Gastroesophageal sphincter (tissue), 4 donors: ENCODE measurements at regions not wholly inside any gene's neighbourhood (a gene's known extent, or its start where the extent isn't known, plus 50 kb on each side); places are given as distances from the start of the nearest gene placed in this dataset.

Source experiments
- ATAC-seq: fragments of 150-250 bp; one replicate; pipeline ENCODE4 v1.9.1; 2016; ENCODE audit warnings: mild to moderate bottlenecking, moderate library complexity
- H3K27ac ChIP-seq, 4 donors: fragments of 200-600 bp; sonication (generic) in 3 of 4; 1 replicate in 3 of 4; 2 replicates in 1 of 4; pipeline ENCODE4 v1.5.1; 2016 to 2019
- H3K27me3 ChIP-seq: fragments of 200-600 bp; sonication (generic); one replicate; pipeline ENCODE4 v1.5.1; 2019
- H3K36me3 ChIP-seq, 2 donors: fragments of 200-600 bp; sonication (generic); one replicate each; pipeline ENCODE4 v1.5.1; 2019; ENCODE audit warnings: control low read depth in 1 of 2
- H3K4me1 ChIP-seq, 3 donors: fragments of 200-600 bp; sonication (generic); 1 replicate in 2 of 3; 2 replicates in 1 of 3; pipeline ENCODE4 v1.5.1; 2016 to 2019; ENCODE audit warnings: control low read depth in 2 of 3
- H3K4me3 ChIP-seq, 2 donors: fragments of 200-600 bp; sonication (generic); one replicate each; pipeline ENCODE4 v1.5.1; 2019; ENCODE audit warnings: mild to moderate bottlenecking in 1 of 2, moderate library complexity in 1 of 2
- H3K9me3 ChIP-seq, 3 donors: fragments of 200-600 bp; sonication (generic); one replicate each; pipeline ENCODE4 v1.5.1; 2017 to 2019; ENCODE audit warnings: control low read depth in 2 of 3
- EP300 ChIP-seq: sonication (generic); formaldehyde crosslinking; IDR thresholded peaks from one replicate; pipeline ENCODE4 v1.6.1; 2017; ENCODE audit warnings: antibody characterized with exemption, mild to moderate bottlenecking
- POLR2A ChIP-seq, 2 donors: fragments of 450-650 bp; IDR thresholded peaks; one replicate each; pipeline ENCODE4 v1.6.1; 2017; ENCODE audit warnings: antibody characterized with exemption in 2 of 2, mild to moderate bottlenecking in 2 of 2, moderate library complexity in 1 of 2
- POLR2AphosphoS5 ChIP-seq: sonication (generic); formaldehyde crosslinking; IDR thresholded peaks from one replicate; pipeline ENCODE4 v1.6.1; 2017; ENCODE audit warnings: antibody characterized with exemption
- WGBS, 2 donors: methylation state at CpG; one replicate each; pipeline ENCODE4 v1.1.5; 2018; ENCODE audit warnings: low coverage in 1 of 2; 5-methylcytosine and 5-hydroxymethylcytosine counted together
- TF ChIP-seq, protein P1 (sequence below), 4 experiments: fragments of 200-600 bp in 2 of 4; fragments of 450-650 bp in 2 of 4; sonication (generic) in 1 of 4; IDR thresholded peaks; one replicate each; pipeline ENCODE4 v1.5.1; 2017 to 2019; ENCODE audit warnings: antibody characterized with exemption in 4 of 4, mild to moderate bottlenecking in 2 of 4, moderate library complexity in 2 of 4

DNA sequence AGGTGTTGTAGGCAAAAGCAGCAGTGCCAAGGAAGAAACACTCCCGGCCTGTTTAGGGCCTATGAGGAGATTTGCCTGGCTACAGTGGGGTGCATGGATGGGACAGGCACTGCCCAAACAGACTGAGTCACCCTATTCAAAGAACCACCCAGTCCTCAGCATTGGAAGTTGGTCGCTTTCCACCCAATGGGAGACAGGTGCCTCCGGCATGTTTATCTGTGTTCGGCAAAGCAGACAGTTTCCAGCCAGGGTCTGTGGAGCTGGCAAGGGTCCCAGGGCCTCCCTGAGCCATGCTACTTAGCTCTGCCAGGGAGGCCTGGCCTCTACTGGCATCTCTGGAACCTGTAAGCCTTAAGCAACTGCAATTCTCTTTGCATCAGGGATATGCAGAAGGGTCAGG, 165.1 kb upstream of the ATP6AP2 start:
- H3K27ac ChIP-seq: no peak overlapping the region

DNA sequence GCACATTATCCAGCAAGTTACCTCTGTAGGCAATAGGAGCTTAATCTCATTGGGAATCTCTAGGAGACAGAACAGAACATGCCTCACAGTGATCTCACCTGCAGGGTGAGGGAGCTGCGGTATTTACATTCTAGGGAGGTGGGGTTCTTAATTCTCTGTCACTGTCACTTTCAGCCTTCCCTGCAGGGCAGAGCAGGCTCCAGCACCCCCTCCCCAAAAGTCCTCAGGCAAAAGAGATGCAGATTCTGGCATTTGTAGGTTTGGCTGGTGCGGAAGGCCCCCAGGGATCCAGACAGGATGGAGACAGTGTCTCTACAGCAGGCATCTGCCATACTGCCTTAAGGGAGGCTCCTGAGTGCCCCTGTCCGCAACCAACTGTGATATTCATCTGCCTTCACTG, 166.4 kb upstream of the ATP6AP2 start:
- TF ChIP-seq POLR2A (IDR thresholded peaks at IDR 0.05): no peak
- TF ChIP-seq, protein P1, sequence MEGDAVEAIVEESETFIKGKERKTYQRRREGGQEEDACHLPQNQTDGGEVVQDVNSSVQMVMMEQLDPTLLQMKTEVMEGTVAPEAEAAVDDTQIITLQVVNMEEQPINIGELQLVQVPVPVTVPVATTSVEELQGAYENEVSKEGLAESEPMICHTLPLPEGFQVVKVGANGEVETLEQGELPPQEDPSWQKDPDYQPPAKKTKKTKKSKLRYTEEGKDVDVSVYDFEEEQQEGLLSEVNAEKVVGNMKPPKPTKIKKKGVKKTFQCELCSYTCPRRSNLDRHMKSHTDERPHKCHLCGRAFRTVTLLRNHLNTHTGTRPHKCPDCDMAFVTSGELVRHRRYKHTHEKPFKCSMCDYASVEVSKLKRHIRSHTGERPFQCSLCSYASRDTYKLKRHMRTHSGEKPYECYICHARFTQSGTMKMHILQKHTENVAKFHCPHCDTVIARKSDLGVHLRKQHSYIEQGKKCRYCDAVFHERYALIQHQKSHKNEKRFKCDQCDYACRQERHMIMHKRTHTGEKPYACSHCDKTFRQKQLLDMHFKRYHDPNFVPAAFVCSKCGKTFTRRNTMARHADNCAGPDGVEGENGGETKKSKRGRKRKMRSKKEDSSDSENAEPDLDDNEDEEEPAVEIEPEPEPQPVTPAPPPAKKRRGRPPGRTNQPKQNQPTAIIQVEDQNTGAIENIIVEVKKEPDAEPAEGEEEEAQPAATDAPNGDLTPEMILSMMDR (IDR thresholded peaks at IDR 0.05): no peak
- TF ChIP-seq POLR2AphosphoS5: no peak
- no peak for TF ChIP-seq EP300
- Histone ChIP-seq H3K36me3 (no peaks in the 10 kb centered on the region), H3K27ac (no peak overlapping the region), H3K4me3 (no peak overlapping the region), H3K4me1 (no peaks in the 10 kb centered on the region), H3K9me3 (no peaks in the 10 kb centered on the region), H3K27me3 (no peaks in the 10 kb centered on the region)
- 60 to 80% methylated on average over 1 to 2 of the region's 3 CpGs for WGBS, 2 donors
- no peak for ATAC-seq

More for the DNA sequence above, 165.1 kb upstream of the ATP6AP2 start:
- no peaks in the 10 kb centered on the region for H3K4me1 ChIP-seq
- H3K9me3 ChIP-seq: no peaks in the 10 kb centered on the region
- TF ChIP-seq, protein P1 (IDR thresholded peaks at IDR 0.05): no peak
- no peaks in the 10 kb centered on the region for H3K36me3 ChIP-seq
- no peak overlapping the region for H3K4me3 ChIP-seq
- no peaks in the 10 kb centered on the region for H3K27me3 ChIP-seq
- WGBS, 2 donors: 80 to 88% methylated on average over 1 of the region's 4 CpGs
- ATAC-seq: no peak

GRCh38 chrX:40411340-40412111, 169.2 kb upstream of the ATP6AP2 start:
- no peaks in the 10 kb centered on the region for H3K4me1 ChIP-seq
- 50 to 92% methylated on average over 2 to 7 of the region's 8 CpGs for WGBS, 2 donors
- no peaks in the 10 kb centered on the region for H3K9me3 ChIP-seq
- H3K27me3 ChIP-seq: no peaks in the 10 kb centered on the region
- no peak overlapping the region for H3K27ac ChIP-seq
- no peaks in the 10 kb centered on the region for H3K36me3 ChIP-seq
- H3K4me3 ChIP-seq: no peak overlapping the region
- TF ChIP-seq POLR2A (IDR thresholded peaks at IDR 0.05) (no peak), POLR2AphosphoS5 (no peak), EP300 (no peak)
- TF ChIP-seq, protein P1 (IDR thresholded peaks at IDR 0.05): no peak
- ATAC-seq: no peak

- Histone ChIP-seq H3K36me3 (no peaks in the 10 kb centered on the region), H3K4me3 (no peak overlapping the region)
These were observed 169.9 kb upstream of the ATP6AP2 start for GRCh38 chrX:40410859-40411258.

More at GRCh38 chrX:40410859-40411258, 169.9 kb upstream of the ATP6AP2 start:
- ATAC-seq: no peak
- TF ChIP-seq POLR2A (IDR thresholded peaks at IDR 0.05) (no peak), POLR2AphosphoS5 (no peak), EP300 (no peak)
- TF ChIP-seq, protein P1 (IDR thresholded peaks at IDR 0.05): no peak
- H3K27me3 ChIP-seq: no peaks in the 10 kb centered on the region
- H3K9me3 ChIP-seq: no peaks in the 10 kb centered on the region
- no peaks in the 10 kb centered on the region for H3K4me1 ChIP-seq
- WGBS, 2 donors: 93 to 100% methylated on average over 1 to 2 of the region's 2 CpGs
- H3K27ac ChIP-seq: no peak overlapping the region
